A549 (cell line): ENCODE measurements at regions not wholly inside any gene's neighbourhood (a gene's known extent, or its start where the extent isn't known, plus 50 kb on each side); places are given as distances from the start of the nearest gene placed in this dataset.

Experiments used
- CEBPB ChIP-seq, 2 experiments: fragments of >200 bp in 1 of 2; sonication (Bioruptor Twin) in 1 of 2; formaldehyde crosslinking in 1 of 2; IDR thresholded peaks; 2 replicates each; pipeline ENCODE4 v1.6.1; 2012 to 2016
- CTCF ChIP-seq: fragments of >200 bp; sonication (Bioruptor Twin); formaldehyde crosslinking; IDR thresholded peaks from 3 replicates; pipeline ENCODE4 v1.5.1; 2016
- E2F6 ChIP-seq: IDR thresholded peaks from 2 replicates; pipeline ENCODE4 v1.6.1; 2012; ENCODE audit warnings: low read depth, borderline replicate concordance
- EP300 ChIP-seq, 2 experiments: fragments of >200 bp; sonication (Bioruptor Twin); formaldehyde crosslinking; IDR thresholded peaks; 2 replicates in 1 of 2; 3 replicates in 1 of 2; pipeline ENCODE4 v1.6.1; 2016 to 2017
- KDM1A ChIP-seq: fragments of 200-600 bp; sonication (generic); IDR thresholded peaks from 2 replicates; pipeline ENCODE4 v1.6.1; 2016; ENCODE audit warnings: low read depth, mild to moderate bottlenecking
- MAX ChIP-seq: IDR thresholded peaks from 2 replicates; pipeline ENCODE4 v1.6.1; 2012
- MYC ChIP-seq: IDR thresholded peaks from 2 replicates; pipeline ENCODE4 v1.6.1; 2012; ENCODE audit warnings: mild to moderate bottlenecking, inconsistent platforms, low read length, improper control_type of control experiment, borderline replicate concordance
- PBX3 ChIP-seq: IDR thresholded peaks from 2 replicates; pipeline ENCODE4 v1.6.1; 2012
- POLR2A ChIP-seq: IDR thresholded peaks from 2 replicates; pipeline ENCODE4 v1.6.1; 2012; ENCODE audit warnings: mild to moderate bottlenecking, low read length
- RFX5 ChIP-seq: fragments of 450-650 bp; IDR thresholded peaks from 2 replicates; pipeline ENCODE4 v1.7.1; 2014; ENCODE audit warnings: antibody characterized with exemption, mild to moderate bottlenecking, moderate library complexity

- TF ChIP-seq CTCF = no peak
- TF ChIP-seq CEBPB (IDR thresholded peaks at IDR 0.05) = no peak
- no peak for TF ChIP-seq E2F6
- TF ChIP-seq RFX5 = no peak
- TF ChIP-seq POLR2A = no peak
- TF ChIP-seq MYC = no peak
- no peak for TF ChIP-seq PBX3
- TF ChIP-seq KDM1A = no peak
- no peak for TF ChIP-seq EP300 (IDR thresholded peaks at IDR 0.05)
- TF ChIP-seq MAX = no peak
Observed at GRCh38 chr14:27318774-27319420, 721.1 kb upstream of the NOVA1 start.
